ENCODE measurements at regions not wholly inside any gene's neighbourhood (a gene's known extent, or its start where the extent isn't known, plus 50 kb on each side); places are given as distances from the start of the nearest gene placed in this dataset.
"Not testable (repeated sequence)": the region's sequence is repeated elsewhere in the genome, so short reads cannot be mapped to it uniquely, and the experiment has no call there.

DNA sequence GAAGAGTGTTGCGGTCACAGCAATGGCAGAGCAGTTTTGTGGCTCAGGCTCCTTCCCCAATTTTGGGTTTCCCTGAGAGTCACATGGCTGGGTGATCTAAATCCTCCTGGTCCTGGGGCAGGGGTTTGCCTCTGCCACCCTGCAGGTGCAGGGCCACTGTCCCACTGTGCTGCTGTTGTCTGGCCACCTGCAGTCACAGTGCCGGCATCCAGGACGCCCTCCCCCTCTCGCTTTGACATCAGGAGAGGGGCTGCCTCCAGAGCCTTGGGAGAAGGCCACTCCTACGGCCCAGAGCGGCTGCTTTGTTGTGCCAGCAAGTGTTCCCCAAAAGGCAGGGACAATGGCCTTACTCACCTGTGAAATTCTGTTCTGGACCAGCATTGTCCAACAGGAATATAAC, 449.0 kb downstream of the QKI start:
- peaks cover 0 to 6% of the 10 kb centered on the region in 2 donors for H3K27me3 ChIP-seq (ENCODE audit: control insufficient read depth in 1 of 2, insufficient read depth in 2 of 2, low read length in 2 of 2)
- no peak overlapping the region for H3K27ac ChIP-seq (ENCODE audit: low read depth, low read length)
- H3K4me3 ChIP-seq (ENCODE audit: low read depth in 1 of 2, low read length in 2 of 2), result no peak overlapping the region
- H3K9ac ChIP-seq (ENCODE audit: low read depth in 1 of 2, low read length in 2 of 2), result no peak overlapping the region
- H3K36me3 ChIP-seq (ENCODE audit: control insufficient read depth in 1 of 2, insufficient read depth in 2 of 2, low read length in 2 of 2), result no peaks in the 10 kb centered on the region
- no peaks in the 10 kb centered on the region for H3K4me1 ChIP-seq (ENCODE audit: control insufficient read depth in 1 of 2, insufficient read depth in 2 of 2, low read length in 2 of 2)
- peaks cover 0 to 6% of the 10 kb centered on the region in 2 donors for H3K9me3 ChIP-seq (ENCODE audit: control insufficient read depth in 1 of 2, low read length in 2 of 2)

- Histone ChIP-seq H3K9me3 (ENCODE audit: control insufficient read depth in 1 of 2, low read length in 2 of 2) (peaks cover 0 to 9% of the 10 kb centered on the region in 2 donors), H3K27ac (ENCODE audit: low read depth, low read length) (no peak overlapping the region), H3K36me3 (ENCODE audit: control insufficient read depth in 1 of 2, insufficient read depth in 2 of 2, low read length in 2 of 2) (no peaks in the 10 kb centered on the region), H3K4me1 (ENCODE audit: control insufficient read depth in 1 of 2, insufficient read depth in 2 of 2, low read length in 2 of 2) (no peaks in the 10 kb centered on the region), H3K9ac (ENCODE audit: low read depth in 1 of 2, low read length in 2 of 2) (no peak overlapping the region), H3K27me3 (ENCODE audit: control insufficient read depth in 1 of 2, insufficient read depth in 2 of 2, low read length in 2 of 2) (peaks cover 0 to 6% of the 10 kb centered on the region in 2 donors), H3K4me3 (ENCODE audit: low read depth in 1 of 2, low read length in 2 of 2) (no peak overlapping the region)
Measured at GRCh38 chr6:163862701-163863100, 448.2 kb downstream of the QKI start.

DNA sequence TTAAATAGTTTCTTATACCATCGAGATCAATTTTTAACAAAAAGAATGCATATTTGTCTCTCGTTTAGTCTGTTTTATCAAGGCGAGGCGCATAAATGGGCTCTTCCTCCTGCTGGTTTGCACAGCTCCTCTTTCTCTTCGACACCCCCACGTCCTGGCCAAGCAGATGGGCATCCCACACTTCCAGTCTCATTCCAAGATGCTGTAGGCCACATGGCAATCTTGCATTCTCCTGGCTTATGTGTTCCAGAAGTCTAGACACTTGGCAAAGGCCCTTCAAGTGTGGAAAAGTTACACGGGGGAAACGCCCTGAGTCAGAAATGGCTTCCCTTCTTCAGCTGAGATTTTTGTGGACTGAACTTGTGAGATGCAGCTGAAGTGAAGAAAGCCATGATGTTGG, 447.1 kb downstream of the QKI start:
- no peak overlapping the region for H3K9ac ChIP-seq (ENCODE audit: low read depth in 1 of 2, low read length in 2 of 2)
- H3K27ac ChIP-seq (ENCODE audit: low read depth, low read length), result no peak overlapping the region
- no peak overlapping the region for H3K4me3 ChIP-seq (ENCODE audit: low read depth in 1 of 2, low read length in 2 of 2)

GRCh38 chr6:163860287-163861081, 446.0 kb downstream of the QKI start:
- Histone ChIP-seq H3K9me3 (ENCODE audit: control insufficient read depth in 1 of 2, low read length in 2 of 2) (peaks cover 0 to 6% of the 10 kb centered on the region in 2 donors), H3K4me3 (ENCODE audit: low read depth in 1 of 2, low read length in 2 of 2) (no peak overlapping the region), H3K4me1 (ENCODE audit: control insufficient read depth in 1 of 2, insufficient read depth in 2 of 2, low read length in 2 of 2) (no peaks in the 10 kb centered on the region), H3K9ac (ENCODE audit: low read depth in 1 of 2, low read length in 2 of 2) (no peak overlapping the region), H3K36me3 (ENCODE audit: control insufficient read depth in 1 of 2, insufficient read depth in 2 of 2, low read length in 2 of 2) (no peaks in the 10 kb centered on the region), H3K27me3 (ENCODE audit: control insufficient read depth in 1 of 2, insufficient read depth in 2 of 2, low read length in 2 of 2) (peaks cover 0 to 6% of the 10 kb centered on the region in 2 donors), H3K27ac (ENCODE audit: low read depth, low read length) (no peak overlapping the region)

More for the DNA sequence above, 447.1 kb downstream of the QKI start:
- Histone ChIP-seq H3K9me3 (ENCODE audit: control insufficient read depth in 1 of 2, low read length in 2 of 2) (peaks cover 0 to 9% of the 10 kb centered on the region in 2 donors), H3K36me3 (ENCODE audit: control insufficient read depth in 1 of 2, insufficient read depth in 2 of 2, low read length in 2 of 2) (no peaks in the 10 kb centered on the region), H3K27me3 (ENCODE audit: control insufficient read depth in 1 of 2, insufficient read depth in 2 of 2, low read length in 2 of 2) (peaks cover 0 to 6% of the 10 kb centered on the region in 2 donors), H3K4me1 (ENCODE audit: control insufficient read depth in 1 of 2, insufficient read depth in 2 of 2, low read length in 2 of 2) (no peaks in the 10 kb centered on the region)

GRCh38 chr6:163858870-163859269, 444.4 kb downstream of the QKI start:
- H3K4me1 ChIP-seq (ENCODE audit: control insufficient read depth in 1 of 2, insufficient read depth in 2 of 2, low read length in 2 of 2); H3K9me3 ChIP-seq (ENCODE audit: control insufficient read depth in 1 of 2, low read length in 2 of 2); H3K9ac ChIP-seq (ENCODE audit: low read depth in 1 of 2, low read length in 2 of 2); H3K27me3 ChIP-seq (ENCODE audit: control insufficient read depth in 1 of 2, insufficient read depth in 2 of 2, low read length in 2 of 2); H3K36me3 ChIP-seq (ENCODE audit: control insufficient read depth in 1 of 2, insufficient read depth in 2 of 2, low read length in 2 of 2); H3K27ac ChIP-seq (ENCODE audit: low read depth, low read length); H3K4me3 ChIP-seq (ENCODE audit: low read depth in 1 of 2, low read length in 2 of 2): not testable (repeated sequence)

- Histone ChIP-seq H3K9ac (ENCODE audit: low read depth in 1 of 2, low read length in 2 of 2) (no peak overlapping the region), H3K9me3 (ENCODE audit: control insufficient read depth in 1 of 2, low read length in 2 of 2) (peaks cover 5 to 8% of the 10 kb centered on the region in 2 donors), H3K4me3 (ENCODE audit: low read depth in 1 of 2, low read length in 2 of 2) (no peak overlapping the region)
Measured at GRCh38 chr6:163857421-163857820, 442.9 kb downstream of the QKI start.

DNA sequence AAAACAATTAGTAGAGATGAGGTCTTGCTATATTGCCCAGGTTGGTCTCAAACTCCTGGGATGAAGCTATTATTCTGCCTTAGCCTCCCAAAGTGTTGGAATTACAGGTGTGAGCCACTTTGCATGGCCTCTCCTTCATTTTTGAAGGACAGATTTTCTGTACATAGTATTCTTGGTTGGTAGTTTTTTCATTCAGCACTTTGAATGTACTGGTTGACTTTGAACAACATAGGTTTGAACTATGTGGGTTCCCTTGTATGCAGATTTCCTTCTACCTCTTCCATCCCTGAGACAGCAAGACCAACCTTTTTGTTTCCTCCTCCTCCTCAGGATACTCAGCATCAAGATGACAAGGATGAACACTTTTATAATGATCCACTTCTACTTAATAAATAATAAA, 436.4 kb downstream of the QKI start:
- H3K27ac ChIP-seq (ENCODE audit: low read depth, low read length), result no peak overlapping the region
- H3K9ac ChIP-seq (ENCODE audit: low read depth in 1 of 2, low read length in 2 of 2), result no peak overlapping the region
- H3K4me3 ChIP-seq (ENCODE audit: low read depth in 1 of 2, low read length in 2 of 2), result no peak overlapping the region

More at GRCh38 chr6:163857421-163857820, 442.9 kb downstream of the QKI start:
- Histone ChIP-seq H3K4me1 (ENCODE audit: control insufficient read depth in 1 of 2, insufficient read depth in 2 of 2, low read length in 2 of 2) (no peaks in the 10 kb centered on the region), H3K27me3 (ENCODE audit: control insufficient read depth in 1 of 2, insufficient read depth in 2 of 2, low read length in 2 of 2) (peaks cover 0 to 6% of the 10 kb centered on the region in 2 donors), H3K27ac (ENCODE audit: low read depth, low read length) (no peak overlapping the region), H3K36me3 (ENCODE audit: control insufficient read depth in 1 of 2, insufficient read depth in 2 of 2, low read length in 2 of 2) (no peaks in the 10 kb centered on the region)

DNA sequence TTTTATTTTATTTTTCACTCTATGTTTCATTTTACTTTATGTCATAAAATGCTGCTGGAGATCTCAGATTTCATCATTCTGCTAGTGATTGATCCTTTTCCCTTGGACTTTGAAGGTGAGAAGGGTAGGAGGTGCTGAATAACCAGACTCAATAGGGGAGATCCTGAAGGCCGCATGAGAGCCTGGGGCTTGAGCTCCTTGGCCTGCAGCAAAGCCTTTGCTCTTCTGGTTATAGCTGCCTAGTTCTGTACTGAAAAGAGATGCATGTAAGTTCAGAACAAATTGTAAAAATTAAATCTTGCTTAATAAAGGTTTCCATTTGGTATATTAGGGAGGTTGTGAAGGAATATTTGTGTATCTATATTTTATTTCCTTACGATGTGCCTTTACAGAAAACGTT, 430.2 kb downstream of the QKI start:
- Histone ChIP-seq H3K9ac (ENCODE audit: low read depth in 1 of 2, low read length in 2 of 2) (no peak overlapping the region), H3K4me3 (ENCODE audit: low read depth in 1 of 2, low read length in 2 of 2) (no peak overlapping the region), H3K4me1 (ENCODE audit: control insufficient read depth in 1 of 2, insufficient read depth in 2 of 2, low read length in 2 of 2) (no peaks in the 10 kb centered on the region), H3K27ac (ENCODE audit: low read depth, low read length) (no peak overlapping the region), H3K27me3 (ENCODE audit: control insufficient read depth in 1 of 2, insufficient read depth in 2 of 2, low read length in 2 of 2) (no peaks in the 10 kb centered on the region), H3K36me3 (ENCODE audit: control insufficient read depth in 1 of 2, insufficient read depth in 2 of 2, low read length in 2 of 2) (no peaks in the 10 kb centered on the region), H3K9me3 (ENCODE audit: control insufficient read depth in 1 of 2, low read length in 2 of 2) (peaks cover 13 to 23% of the 10 kb centered on the region in 2 donors)

More for the DNA sequence above, 436.4 kb downstream of the QKI start:
- Histone ChIP-seq H3K4me1 (ENCODE audit: control insufficient read depth in 1 of 2, insufficient read depth in 2 of 2, low read length in 2 of 2) (no peaks in the 10 kb centered on the region), H3K36me3 (ENCODE audit: control insufficient read depth in 1 of 2, insufficient read depth in 2 of 2, low read length in 2 of 2) (no peaks in the 10 kb centered on the region), H3K27me3 (ENCODE audit: control insufficient read depth in 1 of 2, insufficient read depth in 2 of 2, low read length in 2 of 2) (no peaks in the 10 kb centered on the region), H3K9me3 (ENCODE audit: control insufficient read depth in 1 of 2, low read length in 2 of 2) (peaks cover 17 to 18% of the 10 kb centered on the region in 2 donors)

GRCh38 chr6:163844357-163844756, 429.8 kb downstream of the QKI start:
- no peak overlapping the region for H3K9ac ChIP-seq (ENCODE audit: low read depth in 1 of 2, low read length in 2 of 2)
- H3K9me3 ChIP-seq (ENCODE audit: control insufficient read depth in 1 of 2, low read length in 2 of 2), result peaks cover 13 to 19% of the 10 kb centered on the region in 2 donors
- no peak overlapping the region for H3K27ac ChIP-seq (ENCODE audit: low read depth, low read length)
- no peak overlapping the region for H3K4me3 ChIP-seq (ENCODE audit: low read depth in 1 of 2, low read length in 2 of 2)
- no peaks in the 10 kb centered on the region for H3K27me3 ChIP-seq (ENCODE audit: control insufficient read depth in 1 of 2, insufficient read depth in 2 of 2, low read length in 2 of 2)
- H3K36me3 ChIP-seq (ENCODE audit: control insufficient read depth in 1 of 2, insufficient read depth in 2 of 2, low read length in 2 of 2), result no peaks in the 10 kb centered on the region
- no peaks in the 10 kb centered on the region for H3K4me1 ChIP-seq (ENCODE audit: control insufficient read depth in 1 of 2, insufficient read depth in 2 of 2, low read length in 2 of 2)

DNA sequence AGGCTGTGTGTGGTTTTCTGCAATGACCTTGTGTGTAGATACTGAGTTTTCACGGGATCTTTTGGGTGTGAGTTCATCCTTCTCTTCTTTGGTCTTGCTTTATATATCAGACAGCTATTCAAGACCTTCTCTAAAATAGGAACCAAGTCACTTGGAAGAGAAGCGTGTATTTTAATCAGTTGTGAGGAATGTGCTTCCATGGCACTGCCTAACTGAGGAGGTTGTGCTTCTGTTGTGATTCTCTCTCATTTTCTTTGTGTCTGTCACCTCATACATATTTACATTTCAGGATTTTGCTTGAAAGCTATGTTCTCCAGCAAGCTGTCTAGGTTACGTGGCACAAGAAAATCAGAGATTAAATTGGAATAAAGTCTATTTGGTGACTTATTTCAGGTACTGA, 428.7 kb downstream of the QKI start:
- H3K9ac ChIP-seq (ENCODE audit: low read depth in 1 of 2, low read length in 2 of 2), result no peak overlapping the region
- H3K27me3 ChIP-seq (ENCODE audit: control insufficient read depth in 1 of 2, insufficient read depth in 2 of 2, low read length in 2 of 2), result no peaks in the 10 kb centered on the region
- H3K4me3 ChIP-seq (ENCODE audit: low read depth in 1 of 2, low read length in 2 of 2), result no peak overlapping the region
- no peaks in the 10 kb centered on the region for H3K36me3 ChIP-seq (ENCODE audit: control insufficient read depth in 1 of 2, insufficient read depth in 2 of 2, low read length in 2 of 2)
- H3K27ac ChIP-seq (ENCODE audit: low read depth, low read length), result no peak overlapping the region
- no peaks in the 10 kb centered on the region for H3K4me1 ChIP-seq (ENCODE audit: control insufficient read depth in 1 of 2, insufficient read depth in 2 of 2, low read length in 2 of 2)
- peaks cover 13 to 19% of the 10 kb centered on the region in 2 donors for H3K9me3 ChIP-seq (ENCODE audit: control insufficient read depth in 1 of 2, low read length in 2 of 2)
